Endothelial cell of umbilical vein (primary cell): ENCODE measurements at regions not wholly inside any gene's neighbourhood (a gene's known extent, or its start where the extent isn't known, plus 50 kb on each side); places are given as distances from the start of the nearest gene placed in this dataset.

Experiments
- BruUV-seq: library from RNA; stranded (reverse); fragments of 400-500 nt; replicated peaks from 2 replicates; lab custom pipeline; 2021; lab: Mats Ljungman, UMichigan
- CTCF ChIA-PET: fragments of 300-600, 350-600 bp; sonication (Branson Sonifier 250); formaldehyde crosslinking; loops from one replicate; lab custom pipeline; 2021; ENCODE audit warnings: antibody characterized with exemption, inconsistent platforms; lab: Charles Lee
- POLR2A ChIA-PET: fragments of 300-600, 350-600 bp; sonication (Branson Sonifier 250); formaldehyde crosslinking; loops from one replicate; lab custom pipeline; 2021; ENCODE audit warnings: antibody characterized with exemption, inconsistent platforms; lab: Charles Lee
- DNase-seq: peaks from one replicate; pipeline ENCODE4 v3.0.0-alpha.2; 2011; ENCODE audit warnings: low read depth, low spot score
- FAIRE-seq: peaks from 2 replicates; lab custom pipeline; 2011; peaks lifted over from hg19 to GRCh38; lab: Jason Lieb, UNC
- H2AFZ ChIP-seq: 2 replicates; pipeline ENCODE4 v1.6.0; 2012; ENCODE audit warnings: low read depth, low read length, control low read depth, inconsistent platforms
- H3K27ac ChIP-seq: 2 replicates; pipeline ENCODE4 v1.5.1; 2011; ENCODE audit warnings: low read depth, mild to moderate bottlenecking, control low read depth, low read length, moderate library complexity; ENCODE audit not compliant: insufficient read depth
- H3K27me3 ChIP-seq, 2 experiments: 2 replicates each; pipeline versions ENCODE4 v1.6.0 to v1.6.1; 2011; ENCODE audit warnings: low read length in 2 of 2, mixed read lengths in 1 of 2; ENCODE audit not compliant: control insufficient read depth in 2 of 2, insufficient read depth in 2 of 2
- H3K36me3 ChIP-seq, 2 experiments: 2 replicates in 1 of 2; 3 replicates in 1 of 2; pipeline ENCODE4 v1.5.1; 2011; ENCODE audit warnings: low read length in 2 of 2, mild to moderate bottlenecking in 1 of 2, moderate library complexity in 1 of 2; ENCODE audit not compliant: control insufficient read depth in 2 of 2, insufficient read depth in 2 of 2; ENCODE audit errors: extremely low read depth in 1 of 2
- H3K4me1 ChIP-seq: 3 replicates; pipeline ENCODE4 v1.5.1; 2011; ENCODE audit warnings: mild to moderate bottlenecking, low read length; ENCODE audit not compliant: control insufficient read depth, insufficient read depth; ENCODE audit errors: extremely low read depth
- H3K4me2 ChIP-seq: 2 replicates; pipeline ENCODE4 v1.6.1; 2011; ENCODE audit warnings: low read length, control low read depth, mixed read lengths; ENCODE audit not compliant: insufficient read depth
- H3K4me3 ChIP-seq, 3 experiments: fragments of 200-600 bp in 1 of 3; sonication (generic), shearing (Covaris generic) in 1 of 3; replicated peaks in 1 of 3; 2 replicates each; pipeline ENCODE4 v1.5.1; 2011 to 2016; ENCODE audit warnings: control low read depth in 3 of 3, low read length in 3 of 3, mild to moderate bottlenecking in 2 of 3, inconsistent platforms in 1 of 3, low read depth in 1 of 3, moderate library complexity in 1 of 3; ENCODE audit not compliant: insufficient read depth in 1 of 3
- H3K79me2 ChIP-seq: 2 replicates; pipeline ENCODE4 v1.6.0; 2012; ENCODE audit warnings: low read length, inconsistent platforms; ENCODE audit not compliant: control insufficient read depth, insufficient read depth
- H3K9ac ChIP-seq: replicated peaks from 2 replicates; pipeline ENCODE3; 2011; ENCODE audit warnings: low read length, control low read depth; ENCODE audit not compliant: insufficient read depth; ENCODE audit errors: extremely low read depth
- H3K9me1 ChIP-seq: replicated peaks from 3 replicates; pipeline ENCODE4 v1.6.0; 2011; ENCODE audit warnings: mild to moderate bottlenecking, low read length; ENCODE audit not compliant: control insufficient read depth, insufficient read depth; ENCODE audit errors: extremely low read depth
- H3K9me3 ChIP-seq: replicated peaks from 2 replicates; pipeline ENCODE4 v1.5.1; 2012; ENCODE audit warnings: low read length, inconsistent platforms; ENCODE audit not compliant: control insufficient read depth, insufficient read depth
- H4K20me1 ChIP-seq: replicated peaks from 2 replicates; pipeline ENCODE3; 2011; ENCODE audit warnings: mild to moderate bottlenecking, low read length; ENCODE audit not compliant: control insufficient read depth, insufficient read depth; ENCODE audit errors: extremely low read depth
- EZH2 ChIP-seq: IDR thresholded peaks from 2 replicates; pipeline ENCODE4 v1.6.1; 2012; ENCODE audit warnings: borderline replicate concordance, low read depth, mild to moderate bottlenecking, moderate library complexity, low read length, inconsistent platforms; ENCODE audit not compliant: severe bottlenecking
- FOS ChIP-seq: IDR thresholded peaks from 2 replicates; pipeline ENCODE4 v1.6.1; 2011; ENCODE audit warnings: mild to moderate bottlenecking, low read length, moderate library complexity, borderline replicate concordance; ENCODE audit not compliant: insufficient read depth
- GATA2 ChIP-seq: IDR thresholded peaks from 2 replicates; pipeline ENCODE4 v1.7.0; 2011; ENCODE audit warnings: low read depth, mild to moderate bottlenecking, moderate library complexity, mixed read lengths, low read length; ENCODE audit not compliant: insufficient read length, insufficient read depth
- JUN ChIP-seq: IDR thresholded peaks from 2 replicates; pipeline ENCODE4 v1.6.1; 2011; ENCODE audit warnings: borderline replicate concordance, low read depth; ENCODE audit not compliant: insufficient read length, insufficient read depth
- MYC ChIP-seq: IDR thresholded peaks from one replicate; pipeline ENCODE4 v1.6.1; 2011; ENCODE audit warnings: mild to moderate bottlenecking, low read depth, low read length
- POLR2A ChIP-seq: IDR thresholded peaks from 2 replicates; pipeline ENCODE4 v1.6.1; 2012; ENCODE audit warnings: low read depth, mild to moderate bottlenecking, control low read depth, low read length
- POLR2AphosphoS5 ChIP-seq: IDR thresholded peaks from 2 replicates; pipeline ENCODE4 v1.6.1; 2012; ENCODE audit warnings: low read depth, mild to moderate bottlenecking, control low read depth, low read length, moderate library complexity; ENCODE audit not compliant: insufficient read depth
- dilution Hi-C: fragments of 300-500 bp; cut with MboI; formaldehyde crosslinking; loops from one replicate; pipeline ENCODE4 v1.15.0; 2019; ENCODE audit warnings: low sequenced_read_pairs; ENCODE audit not compliant: extremely low pct_ligation_motif_present
- intact Hi-C: fragments of 100-400 bp; cut with micrococcal nuclease; formaldehyde crosslinking; loops from one replicate; pipeline ENCODE4 v1.10.0; 2022
- TF ChIP-seq, protein P1 (sequence below), 2 donors: IDR thresholded peaks; 1 replicate in 1 of 2; 2 replicates in 1 of 2; pipeline ENCODE4 v1.5.1; 2011; ENCODE audit warnings: low read length in 2 of 2, mild to moderate bottlenecking in 2 of 2, moderate library complexity in 2 of 2, control low read depth in 1 of 2, inconsistent platforms in 1 of 2, low read depth in 1 of 2; ENCODE audit not compliant: insufficient read depth in 1 of 2; ENCODE audit errors: extremely low read depth in 1 of 2
- TF ChIP-seq, protein P2 (sequence below): IDR thresholded peaks from 2 replicates; pipeline ENCODE4 v1.6.1; 2011; ENCODE audit not compliant: insufficient read depth, insufficient read length

DNA sequence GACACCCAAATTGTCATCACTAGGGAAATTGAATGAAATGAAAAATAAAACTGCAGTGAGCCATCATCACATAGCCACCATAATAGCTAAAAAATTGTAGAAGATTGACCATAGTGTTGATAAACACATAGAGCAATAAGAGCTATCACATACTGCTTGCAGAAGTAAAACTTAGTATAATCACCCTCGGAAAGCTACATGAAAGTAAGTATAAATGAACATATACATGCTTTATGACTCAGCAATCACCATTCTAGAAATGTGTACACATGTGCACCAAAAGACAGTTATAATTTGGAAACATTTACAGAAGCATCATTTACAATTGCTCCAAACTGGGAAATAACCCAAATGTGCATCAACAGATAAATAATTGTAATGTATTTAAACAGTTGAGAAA lies 153.1 kb upstream of the LRRC7 start:
- Histone ChIP-seq H4K20me1 (no peaks in the 10 kb centered on the region), H3K4me1 (no peaks in the 10 kb centered on the region), H3K79me2 (no peaks in the 10 kb centered on the region), H3K4me2 (no peak overlapping the region), H3K36me3 (no peaks in the 10 kb centered on the region), H3K4me3 (no peak overlapping the region), H3K27ac (no peak overlapping the region), H3K9me3 (no peaks in the 10 kb centered on the region), H3K9me1 (no peaks in the 10 kb centered on the region), H3K9ac (no peak overlapping the region), H3K27me3 (no peaks in the 10 kb centered on the region), H2AFZ (no peak overlapping the region)
- ChIA-PET POLR2A (no interaction called here), CTCF (no interaction called here)
- dilution Hi-C loops (no loop called here), intact Hi-C loops (no loop called here)
- TF ChIP-seq POLR2AphosphoS5 (no peak), FOS (no peak), GATA2 (no peak), MYC (no peak), POLR2A (no peak), EZH2 (no peak)
- DNase-seq (no peak), FAIRE-seq (no peak)
- no TSS peak for BruUV-seq

DNA sequence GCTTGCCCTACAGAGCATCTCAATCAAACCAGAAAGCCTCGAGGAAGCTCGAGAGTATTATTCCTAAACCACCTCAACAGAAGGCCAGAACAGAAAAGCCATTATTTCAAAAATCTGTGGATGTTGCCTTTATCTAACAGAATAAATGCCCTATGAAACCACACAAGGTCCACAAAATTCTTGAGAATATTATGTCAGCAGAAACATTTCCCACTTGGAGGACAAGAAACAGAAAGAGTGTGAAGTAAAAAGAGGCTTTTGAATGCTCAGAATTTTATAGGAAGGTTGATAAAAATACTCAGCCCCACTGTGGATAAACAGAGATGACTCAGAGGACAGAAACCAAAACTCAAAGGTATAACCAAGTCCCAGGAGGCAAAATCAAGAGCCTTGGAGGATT lies 146.4 kb upstream of the LRRC7 start:
- no peaks in the 10 kb centered on the region for H3K9me3 ChIP-seq
- FAIRE-seq = no peak
- dilution Hi-C loops = no loop called here

More for the DNA sequence above, 146.4 kb upstream of the LRRC7 start:
- Histone ChIP-seq H3K9ac (no peak overlapping the region), H3K36me3 (no peaks in the 10 kb centered on the region), H3K4me1 (no peaks in the 10 kb centered on the region), H4K20me1 (no peaks in the 10 kb centered on the region), H3K27ac (no peak overlapping the region), H3K4me3 (no peak overlapping the region), H3K79me2 (no peaks in the 10 kb centered on the region), H3K4me2 (no peak overlapping the region), H3K9me1 (no peaks in the 10 kb centered on the region), H3K27me3 (no peaks in the 10 kb centered on the region), H2AFZ (no peak overlapping the region)
- BruUV-seq = no TSS peak
- no peak for DNase-seq
- POLR2A ChIA-PET = no interaction called here
- intact Hi-C loops = no loop called here
- CTCF ChIA-PET = no interaction called here
- TF ChIP-seq JUN = no peak
- TF ChIP-seq, protein P1, sequence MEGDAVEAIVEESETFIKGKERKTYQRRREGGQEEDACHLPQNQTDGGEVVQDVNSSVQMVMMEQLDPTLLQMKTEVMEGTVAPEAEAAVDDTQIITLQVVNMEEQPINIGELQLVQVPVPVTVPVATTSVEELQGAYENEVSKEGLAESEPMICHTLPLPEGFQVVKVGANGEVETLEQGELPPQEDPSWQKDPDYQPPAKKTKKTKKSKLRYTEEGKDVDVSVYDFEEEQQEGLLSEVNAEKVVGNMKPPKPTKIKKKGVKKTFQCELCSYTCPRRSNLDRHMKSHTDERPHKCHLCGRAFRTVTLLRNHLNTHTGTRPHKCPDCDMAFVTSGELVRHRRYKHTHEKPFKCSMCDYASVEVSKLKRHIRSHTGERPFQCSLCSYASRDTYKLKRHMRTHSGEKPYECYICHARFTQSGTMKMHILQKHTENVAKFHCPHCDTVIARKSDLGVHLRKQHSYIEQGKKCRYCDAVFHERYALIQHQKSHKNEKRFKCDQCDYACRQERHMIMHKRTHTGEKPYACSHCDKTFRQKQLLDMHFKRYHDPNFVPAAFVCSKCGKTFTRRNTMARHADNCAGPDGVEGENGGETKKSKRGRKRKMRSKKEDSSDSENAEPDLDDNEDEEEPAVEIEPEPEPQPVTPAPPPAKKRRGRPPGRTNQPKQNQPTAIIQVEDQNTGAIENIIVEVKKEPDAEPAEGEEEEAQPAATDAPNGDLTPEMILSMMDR (IDR thresholded peaks at IDR 0.05; ENCODE audit: extremely low read depth in 1 of 2, insufficient read depth in 1 of 2, low read depth in 1 of 2, low read length in 2 of 2) = no peak
- no peak for TF ChIP-seq EZH2
- TF ChIP-seq POLR2A = no peak
- TF ChIP-seq GATA2 = no peak
- TF ChIP-seq, protein P2, sequence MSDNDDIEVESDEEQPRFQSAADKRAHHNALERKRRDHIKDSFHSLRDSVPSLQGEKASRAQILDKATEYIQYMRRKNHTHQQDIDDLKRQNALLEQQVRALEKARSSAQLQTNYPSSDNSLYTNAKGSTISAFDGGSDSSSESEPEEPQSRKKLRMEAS = no peak
- no peak for TF ChIP-seq FOS
- no peak for TF ChIP-seq POLR2AphosphoS5
